ENCODE measurements at regions not wholly inside any gene's neighbourhood (a gene's known extent, or its start where the extent isn't known, plus 50 kb on each side); places are given as distances from the start of the nearest gene placed in this dataset.

DNA sequence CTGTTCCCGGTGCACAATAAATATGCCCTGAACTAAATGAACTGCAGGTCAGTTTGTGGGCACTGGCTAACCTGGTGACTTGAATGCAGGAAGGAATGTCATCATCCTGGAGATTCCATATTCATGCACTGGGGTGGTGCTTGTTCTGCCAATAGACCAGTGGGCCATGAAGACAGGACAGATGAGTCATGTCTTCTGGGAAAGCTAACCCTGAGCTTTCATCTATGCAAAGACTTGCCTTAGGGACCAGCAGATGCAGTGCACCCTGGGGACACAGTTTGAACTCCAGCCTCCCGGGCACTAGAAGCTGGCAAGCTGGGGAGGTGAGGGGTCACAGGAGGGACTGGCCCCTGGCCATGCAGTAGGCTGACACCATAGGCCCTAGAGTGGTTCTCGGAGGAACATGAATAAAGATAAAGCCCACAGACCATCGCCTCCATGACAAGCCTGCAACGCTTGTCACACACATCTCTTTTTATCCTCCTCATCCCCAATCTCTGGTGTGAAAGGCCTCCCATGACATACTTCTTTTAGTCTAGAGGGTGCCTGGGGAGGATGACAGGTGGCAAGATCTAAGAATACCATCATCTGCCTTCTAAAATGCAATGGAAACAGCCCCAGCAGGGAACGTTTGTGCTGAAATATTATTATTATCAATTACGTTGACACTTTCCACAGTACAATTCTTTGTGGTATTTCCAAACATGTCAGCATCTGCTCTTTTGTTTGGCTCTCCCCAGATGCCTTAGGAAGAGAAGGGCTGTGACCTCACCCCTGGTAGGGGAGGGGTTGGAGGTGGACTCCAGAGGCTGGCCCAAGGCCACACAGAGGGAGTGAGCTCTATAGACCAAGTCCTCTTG, 267.4 kb upstream of the RAB6C start:
- no peak for DNase-seq

DNA sequence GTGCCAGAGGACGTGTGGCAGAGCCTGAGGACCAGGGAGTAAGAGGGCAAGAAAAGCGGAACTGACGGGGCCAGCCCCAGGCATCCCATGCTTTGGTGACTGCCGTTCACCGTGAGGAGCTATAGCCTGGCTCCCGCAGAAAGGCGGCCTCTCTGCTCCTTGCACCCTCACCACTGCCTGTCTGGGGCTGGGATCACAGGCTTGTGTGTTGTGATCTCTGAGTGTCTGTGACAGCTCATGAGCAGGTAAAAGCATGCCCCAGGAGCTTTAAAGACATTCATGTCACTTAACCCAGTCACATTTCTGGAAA, 266.8 kb upstream of the RAB6C start:
- DNase-seq, result no peak

DNA sequence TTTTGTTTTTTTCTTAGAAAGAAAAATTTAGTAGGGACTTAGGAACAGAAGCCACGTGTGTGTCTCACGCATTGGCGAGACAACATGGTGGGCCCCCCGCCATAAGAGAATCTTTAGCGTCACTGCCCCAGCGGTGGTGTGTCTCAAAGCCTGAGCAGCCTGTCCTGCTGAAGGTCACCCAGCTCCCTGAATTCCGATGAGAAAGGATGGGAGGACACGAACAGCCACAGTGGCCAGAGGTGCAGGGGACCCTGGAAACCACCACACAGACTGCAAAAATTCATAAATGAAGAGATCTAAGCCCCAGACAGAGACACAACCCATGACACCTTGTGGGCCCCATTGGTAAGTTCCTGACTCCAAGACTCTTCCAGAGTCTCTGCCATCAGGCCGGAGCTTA, 266.1 kb upstream of the RAB6C start:
- no peak for DNase-seq

DNA sequence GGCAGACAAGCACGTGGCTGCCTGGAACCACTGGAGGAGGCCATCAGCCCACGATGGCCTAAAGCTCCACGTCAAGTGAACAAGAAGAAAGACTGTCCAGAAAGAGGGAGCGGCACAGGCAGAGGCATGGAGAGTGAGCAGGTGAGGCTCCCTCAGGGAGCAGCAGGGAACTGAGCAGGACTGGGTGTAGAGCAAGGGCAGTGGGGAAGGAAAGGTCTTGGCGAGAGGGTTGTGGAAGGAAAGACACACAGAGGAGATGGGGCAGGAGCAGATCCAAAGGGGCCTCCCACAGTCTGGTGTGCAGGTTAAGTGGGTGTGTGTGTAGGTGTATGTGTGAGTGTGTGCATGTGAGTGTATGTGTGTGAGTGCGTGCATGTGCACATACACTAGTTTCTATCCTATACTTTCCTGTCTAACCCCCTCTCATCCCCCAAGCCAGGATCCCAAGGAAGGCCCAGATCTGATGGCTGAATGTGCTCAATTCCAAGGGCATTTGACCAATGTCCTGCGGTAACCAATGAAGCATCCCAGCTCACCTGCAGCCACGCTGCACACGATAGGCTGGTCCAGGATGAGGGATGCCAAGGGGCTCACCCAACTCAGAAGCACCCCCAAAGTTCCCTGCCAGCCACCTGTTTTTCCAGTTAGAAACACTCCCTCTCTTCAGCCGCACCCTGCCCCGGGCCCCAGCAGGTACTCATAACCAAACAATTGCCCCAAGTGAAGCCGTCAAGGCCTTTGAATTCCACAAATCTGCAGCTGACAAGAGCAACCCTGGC, 262.5 kb upstream of the RAB6C start:
- no peak for DNase-seq

DNA sequence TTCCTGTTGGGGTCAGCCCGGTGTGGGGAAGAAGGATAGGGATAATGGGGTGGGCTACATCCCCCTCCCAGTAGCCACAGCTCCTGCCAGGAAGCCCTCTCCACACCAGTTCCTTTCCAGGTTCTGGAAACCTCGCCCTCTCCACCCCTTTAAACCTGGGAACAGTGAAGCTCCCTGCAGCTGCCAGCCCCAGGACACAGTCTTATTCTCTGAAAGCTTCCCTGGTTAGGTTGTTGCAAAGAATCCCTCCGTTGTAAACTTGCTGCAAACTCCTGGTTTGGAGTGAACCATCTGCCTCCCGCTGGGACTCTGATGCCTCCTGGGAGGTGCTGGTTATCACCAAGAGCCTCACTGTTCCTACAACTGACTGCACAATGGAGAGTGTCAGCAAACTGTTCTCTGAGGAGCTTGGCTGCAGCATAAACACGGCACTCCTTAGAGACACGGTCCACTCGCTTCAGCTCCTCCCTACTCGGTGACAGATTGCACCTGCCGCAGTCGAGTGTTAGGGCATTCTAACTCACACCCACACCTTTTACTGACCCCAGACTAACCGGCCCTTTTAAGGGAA, 261.8 kb upstream of the RAB6C start:
- DNase-seq, result no peak

DNA sequence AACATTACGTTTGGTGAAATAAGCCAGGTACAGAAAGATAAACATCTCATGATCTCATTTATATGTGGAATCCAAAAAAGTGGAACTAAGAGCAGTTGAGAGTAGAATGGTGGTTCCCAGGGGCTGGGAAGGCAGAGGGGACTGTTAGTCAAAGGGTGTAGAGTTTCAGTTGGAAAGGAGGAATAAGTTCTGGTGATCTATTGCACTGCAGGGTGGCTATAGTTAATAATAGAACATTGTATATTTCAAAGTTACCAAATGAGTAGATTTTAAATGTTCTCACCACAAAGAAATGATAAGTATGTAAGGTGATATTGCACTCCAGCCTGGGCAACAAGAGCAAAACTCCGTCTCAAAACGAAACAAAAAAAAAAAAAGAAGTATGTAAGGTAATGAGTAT, 260.1 kb upstream of the RAB6C start:
- DNase-seq, result no peak

DNA sequence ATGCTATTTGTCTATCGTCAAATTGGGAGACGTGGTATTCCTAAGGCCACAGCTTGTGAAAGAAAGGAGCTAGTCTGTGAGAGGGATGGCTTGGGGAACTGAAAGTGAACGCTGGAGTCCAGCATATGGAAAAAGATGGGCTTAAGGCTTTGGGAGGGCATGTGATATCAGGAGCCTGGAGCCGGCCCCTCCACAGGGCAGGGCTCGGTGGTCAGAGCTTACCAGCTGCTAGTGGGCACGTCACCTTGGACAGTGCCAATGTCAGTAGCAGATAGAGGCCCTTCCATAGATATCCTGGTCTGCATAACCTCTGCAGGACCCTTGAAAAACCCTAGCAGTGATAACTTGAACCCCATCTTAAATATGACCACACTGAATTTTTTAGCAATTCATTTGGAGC, 259.1 kb upstream of the RAB6C start:
- no peak for DNase-seq

DNA sequence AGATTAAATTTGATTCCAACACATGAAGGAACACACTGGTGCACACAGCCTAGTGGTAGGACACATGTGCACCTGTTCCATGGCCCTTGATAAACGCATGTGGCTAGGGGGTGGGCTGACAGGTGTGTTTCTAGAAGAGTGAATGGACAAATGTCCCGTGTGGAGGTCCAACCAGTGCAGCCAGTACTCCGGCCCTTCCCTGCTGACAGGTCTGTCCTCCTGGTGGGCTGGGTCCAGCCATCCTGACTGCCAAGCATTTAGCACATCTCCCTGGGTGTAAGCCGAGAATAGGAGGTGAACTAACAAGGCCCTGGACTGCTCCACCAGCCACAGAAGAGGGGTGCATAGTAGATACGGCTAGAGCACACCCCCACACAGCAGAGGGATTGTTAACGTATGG, 258.7 kb upstream of the RAB6C start:
- DNase-seq, result no peak

DNA sequence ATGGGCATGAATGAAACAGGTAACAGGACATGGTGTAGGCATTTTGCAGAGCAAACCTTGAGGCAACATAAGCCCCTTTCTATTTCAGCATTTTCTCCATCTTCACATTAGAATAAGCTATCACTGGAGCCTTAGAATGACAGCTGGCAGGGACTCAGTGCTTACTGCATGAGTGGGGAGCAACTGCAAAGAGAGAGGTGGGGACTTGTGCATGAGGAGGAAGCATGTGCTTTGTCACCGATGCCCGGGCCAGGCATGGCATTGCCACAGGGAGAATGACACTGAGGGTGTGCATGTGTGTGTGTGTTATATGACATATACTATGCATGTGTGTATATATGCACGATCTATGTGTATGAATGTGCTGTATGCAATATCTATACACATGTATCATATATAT, 258.2 kb upstream of the RAB6C start:
- DNase-seq, result no peak

DNA sequence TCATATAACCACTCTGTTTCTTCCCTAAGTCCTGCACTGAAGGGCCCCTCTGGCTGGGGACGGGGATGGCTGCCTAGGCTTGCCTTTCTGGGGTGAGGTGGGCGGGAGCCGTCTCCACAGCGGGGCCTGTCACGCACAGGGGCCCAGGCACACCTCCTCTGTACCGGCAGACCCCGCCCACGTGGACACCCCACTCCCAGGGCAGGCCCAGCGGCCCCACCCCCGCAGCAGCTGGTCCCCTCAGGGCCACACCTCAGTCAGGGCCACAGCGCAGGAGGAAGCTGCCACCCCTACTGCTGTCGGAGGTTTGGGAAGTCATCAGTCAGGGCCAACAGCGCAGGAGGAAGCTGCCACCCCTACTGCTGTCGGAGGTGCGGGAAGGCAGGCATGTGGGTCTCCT, 257.6 kb upstream of the RAB6C start:
- no peak for DNase-seq

DNA sequence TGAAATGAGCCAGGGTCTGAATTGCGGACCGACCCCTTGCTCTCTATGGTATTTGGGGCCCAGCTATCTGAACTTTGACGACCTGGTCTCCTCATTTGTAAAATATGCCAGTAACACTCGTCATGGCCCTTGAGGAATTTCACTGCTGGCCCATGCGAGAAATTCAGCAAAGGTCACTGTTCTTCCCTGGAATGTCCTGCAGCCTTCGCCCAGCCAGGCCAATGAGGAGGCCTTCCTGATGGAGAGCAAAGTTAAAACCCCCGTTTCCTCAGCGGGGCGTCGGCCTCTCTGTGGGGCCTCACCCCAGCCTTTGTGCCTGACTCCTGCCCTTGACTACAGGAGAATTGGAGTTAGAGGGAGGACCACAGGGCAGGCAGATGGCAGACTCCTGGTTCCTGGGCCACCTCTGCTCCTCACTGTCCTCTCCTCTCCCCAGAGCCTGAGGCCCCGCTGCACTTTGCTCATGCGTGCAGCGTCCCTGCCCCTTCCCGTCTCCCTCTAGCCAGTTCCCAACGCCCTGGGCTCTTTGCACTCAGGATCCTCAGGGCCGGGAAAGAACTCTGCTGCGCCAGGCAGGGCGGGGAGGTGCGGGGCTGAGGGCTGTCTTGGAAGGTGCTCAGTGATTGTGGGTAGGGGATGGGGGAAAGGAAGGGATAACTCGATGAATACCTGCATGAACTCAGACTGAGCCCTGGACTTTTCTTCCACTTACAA, 257.0 kb upstream of the RAB6C start:
- no peak for DNase-seq

DNA sequence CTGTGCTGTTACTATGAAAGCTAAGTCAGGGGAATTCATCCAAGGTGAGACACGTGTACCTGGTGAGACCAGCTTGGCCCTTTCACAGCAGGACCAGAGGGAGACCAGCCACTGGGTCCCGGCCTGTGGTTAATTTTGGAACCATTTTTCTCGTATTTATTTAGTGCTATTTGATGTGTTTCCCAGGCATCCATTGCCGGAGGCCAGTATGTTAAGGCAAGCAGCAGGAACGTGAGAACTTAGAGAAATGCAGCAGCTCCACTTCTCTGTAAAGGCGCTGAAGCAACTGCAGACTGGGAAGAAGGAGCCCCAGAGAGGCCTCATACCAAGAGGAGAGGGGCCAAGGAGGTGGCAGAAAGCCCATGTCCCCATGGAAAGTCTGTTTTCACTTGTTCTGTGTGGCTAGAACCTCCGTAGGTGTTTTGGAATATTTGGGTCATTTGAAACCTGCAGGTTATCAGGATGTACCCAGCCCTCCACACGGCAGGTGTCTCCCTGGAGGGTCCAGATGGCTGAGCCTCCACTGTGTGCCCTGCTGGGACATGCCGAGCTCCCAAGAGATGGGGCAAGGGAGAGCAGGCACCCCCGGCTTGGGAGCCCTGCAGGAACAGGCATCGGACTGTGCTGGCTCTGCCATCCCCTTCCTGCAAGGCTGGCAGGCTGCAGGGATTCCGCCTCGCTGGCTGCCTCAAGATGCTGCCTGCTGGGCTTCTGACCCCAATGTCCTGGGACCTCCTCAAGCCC, 256.0 kb upstream of the RAB6C start:
- no peak for DNase-seq

DNA sequence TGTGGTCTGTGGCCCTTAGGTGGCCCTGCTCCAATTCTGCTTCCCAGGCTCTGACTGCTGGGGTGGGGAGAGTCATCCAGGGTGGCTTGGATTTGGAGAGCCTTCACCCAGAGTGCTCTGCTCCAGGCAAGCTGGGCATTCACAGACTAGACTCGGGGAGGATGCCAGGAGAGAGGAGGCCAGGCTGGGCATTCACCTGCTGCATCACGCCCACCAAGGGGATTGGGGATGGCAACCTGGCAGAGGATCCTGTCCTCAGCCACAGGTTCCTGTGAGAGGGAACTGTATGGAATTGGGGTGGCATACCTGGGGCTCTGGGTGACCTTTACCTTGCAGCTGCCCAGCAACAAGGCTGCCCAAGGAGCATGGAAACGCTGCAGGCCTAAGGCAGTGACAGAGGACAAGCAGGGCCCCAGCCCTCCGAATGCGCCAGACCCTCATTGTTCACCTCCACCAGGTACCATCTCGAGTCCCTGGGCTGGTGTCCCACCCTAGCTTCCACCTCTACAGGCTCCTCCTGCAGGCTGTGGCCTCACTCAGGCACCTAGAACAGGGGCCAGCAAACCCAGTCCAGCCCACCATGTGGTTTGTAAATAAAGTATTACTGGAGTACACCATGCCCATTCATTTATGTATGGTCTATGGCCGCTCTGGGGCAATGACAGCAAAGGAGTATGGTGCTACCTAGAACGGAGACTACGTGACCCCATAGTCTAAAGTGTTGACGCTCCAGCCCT, 255.3 kb upstream of the RAB6C start:
- no peak for DNase-seq

DNA sequence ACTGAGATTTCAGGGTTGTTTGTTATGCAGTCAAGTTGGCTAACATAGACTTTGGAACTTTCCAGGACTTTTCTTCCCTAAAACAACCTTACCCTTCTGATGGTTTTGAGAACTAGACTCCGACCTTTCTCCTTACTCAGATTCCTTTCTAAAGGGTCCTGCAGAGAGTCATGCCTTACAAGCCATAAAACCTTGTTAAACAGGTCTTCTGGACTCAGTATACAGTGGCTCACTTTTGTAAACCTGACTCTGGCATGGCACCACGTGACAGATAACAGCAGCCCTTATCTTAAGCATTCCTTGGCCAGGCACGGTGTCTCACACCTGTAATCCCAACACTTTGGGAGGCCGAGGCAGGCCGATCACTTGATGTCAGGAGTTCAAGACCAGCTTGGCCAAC, 253.2 kb upstream of the RAB6C start:
- no peak for DNase-seq

DNA sequence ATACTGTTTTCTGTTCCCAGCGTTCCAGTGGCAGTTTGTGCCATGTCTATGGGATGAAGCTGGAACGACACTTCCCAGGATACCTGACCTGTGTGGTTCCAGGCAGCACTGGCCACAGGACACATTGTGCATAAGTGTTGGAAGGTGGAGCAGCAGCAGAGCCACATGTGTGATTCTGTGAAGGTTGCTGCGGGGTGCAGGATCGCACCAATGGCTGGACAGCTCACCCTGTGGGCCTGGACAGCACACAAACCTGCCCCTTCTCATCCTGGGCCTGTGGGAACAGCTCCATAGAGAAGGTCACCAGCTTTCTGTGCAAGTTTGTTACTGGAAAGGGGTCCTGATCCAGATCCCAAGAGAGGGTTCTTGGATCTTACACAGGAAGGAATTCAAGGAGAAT, 252.2 kb upstream of the RAB6C start:
- no peak for DNase-seq

DNA sequence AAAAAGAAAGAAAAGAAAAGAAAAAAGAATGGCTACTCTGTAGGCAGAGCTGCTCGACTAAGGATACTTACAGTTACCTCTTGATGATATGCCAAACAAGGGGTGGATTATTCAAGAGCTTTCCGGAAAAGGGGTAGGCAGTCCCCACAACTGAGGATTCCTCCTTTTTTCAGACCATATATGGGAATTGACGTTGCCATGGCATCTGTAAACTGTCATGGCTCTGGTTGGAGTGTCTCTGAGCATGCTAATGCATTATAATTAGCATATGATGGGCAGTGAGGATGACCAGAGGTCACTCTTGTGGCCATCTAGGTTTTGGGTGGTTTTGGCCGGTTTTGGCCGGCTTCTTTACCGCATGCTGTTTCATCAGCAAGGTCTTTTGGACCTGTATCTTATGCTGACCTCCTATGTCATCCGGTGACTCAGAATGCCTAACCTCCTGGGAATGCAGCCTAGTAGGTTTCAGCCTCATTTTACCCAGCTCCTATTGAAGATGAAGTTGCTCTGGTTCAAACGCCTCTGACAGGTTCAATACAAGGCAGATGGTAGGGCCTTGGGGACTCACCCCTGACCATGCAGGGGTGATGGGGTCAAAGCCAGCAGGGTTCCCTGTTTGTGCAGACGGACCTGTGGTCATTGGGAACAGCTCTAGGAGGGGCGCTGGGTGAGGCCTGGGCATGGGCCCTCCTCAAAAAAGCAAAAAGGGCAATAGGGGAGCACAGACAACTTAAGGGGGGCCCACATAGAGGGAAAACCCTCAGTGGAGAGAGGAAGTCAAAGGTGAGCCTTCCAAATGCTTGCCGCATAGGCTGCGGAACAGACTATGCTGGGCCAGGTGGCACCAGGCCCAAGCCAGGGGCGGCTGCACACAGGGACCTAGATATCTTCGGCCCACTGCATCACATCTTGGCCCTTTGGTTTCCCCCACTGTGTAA, 251.2 kb upstream of the RAB6C start:
- DNase-seq, result no peak

DNA sequence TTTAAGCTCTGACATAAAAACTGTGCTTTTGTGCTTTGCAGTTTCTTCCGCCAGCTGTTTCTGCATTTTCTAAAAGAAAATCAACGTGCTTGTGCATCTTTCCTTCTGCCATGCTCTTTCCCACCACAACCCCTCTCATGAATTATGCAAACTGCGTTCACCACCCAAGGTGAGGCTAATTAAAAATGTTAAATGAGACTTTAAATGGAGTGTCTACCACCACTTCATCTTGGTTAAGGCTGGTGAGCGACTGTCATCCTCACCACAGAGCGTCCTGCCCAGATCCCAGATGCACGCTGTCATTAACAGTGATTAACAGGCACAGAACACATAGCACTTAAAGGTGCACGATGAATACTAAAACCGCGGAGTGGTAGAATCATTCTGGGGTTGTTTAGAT, 250.5 kb upstream of the RAB6C start:
- no peak for DNase-seq

DNA sequence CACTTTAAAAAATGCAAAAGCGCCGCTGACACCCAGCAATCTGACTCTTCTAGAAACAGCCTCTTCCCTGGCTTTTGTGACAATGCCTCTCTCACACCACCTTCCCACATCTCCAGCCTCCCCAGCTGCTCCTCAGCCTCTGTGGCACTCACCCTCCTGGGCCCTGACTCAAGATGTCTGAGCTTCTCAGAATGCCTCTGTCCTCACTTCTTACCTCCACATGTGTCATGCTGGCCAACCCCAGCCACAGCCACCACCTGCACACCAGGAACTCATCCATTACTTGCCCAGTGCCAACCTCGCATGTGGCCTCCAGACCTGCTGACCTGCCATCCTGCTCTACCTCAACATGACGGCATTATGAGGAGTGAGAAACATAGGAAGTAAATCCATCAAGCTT, 249.8 kb upstream of the RAB6C start:
- DNase-seq, result no peak

DNA sequence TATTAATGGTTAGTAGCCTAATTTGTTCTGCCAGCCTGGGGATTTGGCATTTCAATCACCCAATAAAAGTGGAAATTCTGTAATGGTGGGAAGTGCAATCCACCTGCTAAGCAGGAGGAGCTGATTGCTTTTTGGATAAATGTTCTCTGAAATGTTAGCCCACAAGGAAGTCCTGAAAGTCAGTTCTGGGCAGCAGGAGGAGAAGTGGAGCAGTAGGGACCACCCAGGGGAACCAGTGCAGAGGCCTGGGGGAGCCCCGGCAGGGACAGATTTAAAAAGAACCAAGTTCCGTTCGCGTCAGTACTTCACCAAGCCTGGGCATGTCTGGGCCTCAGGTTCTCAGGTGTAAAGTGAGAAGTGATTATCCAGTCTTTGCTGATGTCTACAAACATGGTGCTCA, 248.5 kb upstream of the RAB6C start:
- no peak for DNase-seq

DNA sequence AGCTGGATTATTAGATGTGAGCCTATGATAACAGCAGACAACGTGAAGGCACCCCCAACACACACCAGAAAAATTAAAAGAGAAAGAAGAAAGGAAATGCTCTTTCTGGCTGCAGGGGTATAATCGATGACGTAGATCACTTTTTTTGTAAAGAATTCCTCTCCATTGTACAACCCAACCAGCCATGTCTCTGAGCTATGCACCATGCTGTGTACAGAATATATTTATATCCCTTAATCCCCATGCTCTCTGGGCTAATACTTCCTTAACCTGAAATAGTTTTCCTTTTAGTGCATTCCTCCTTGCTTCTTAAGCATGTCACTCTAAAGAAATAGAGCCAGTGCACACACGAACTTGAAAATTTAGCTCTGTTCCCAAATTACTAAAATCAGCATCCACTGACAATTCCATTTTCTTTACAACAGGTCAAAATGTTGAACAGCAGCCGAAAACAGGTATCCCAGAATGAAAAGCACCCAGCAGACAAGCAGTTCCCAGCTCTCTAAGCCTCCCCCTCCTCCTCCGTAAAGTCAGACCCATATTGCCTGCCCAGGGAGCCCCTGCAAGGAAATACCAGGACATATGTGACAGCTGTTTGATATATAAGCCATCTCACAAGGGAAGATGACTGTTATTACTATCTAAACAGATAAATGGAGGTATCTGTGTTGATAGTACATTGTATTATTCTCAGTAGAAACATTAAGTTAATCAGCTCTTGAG, 247.4 kb upstream of the RAB6C start:
- no peak for DNase-seq
